SJSA1 (cell line): ENCODE measurements at regions not wholly inside any gene's neighbourhood (a gene's known extent, or its start where the extent isn't known, plus 50 kb on each side); places are given as distances from the start of the nearest gene placed in this dataset.
"Not testable (repeated sequence)": the region's sequence is repeated elsewhere in the genome, so short reads cannot be mapped to it uniquely, and the experiment has no call there.

Experiments
- DNase-seq, 2 experiments: peaks; one replicate each; pipeline ENCODE4 v3.0.0-alpha.2; 2015 to 2020; ENCODE audit warnings: low spot score in 2 of 2, low read depth in 1 of 2
- H3K27ac ChIP-seq: fragments of 250-450 bp; sonication (Bioruptor Pico); 2 replicates; pipeline ENCODE4 v1.5.1; 2020; ENCODE audit warnings: mild to moderate bottlenecking, moderate library complexity
- H3K27me3 ChIP-seq: fragments of 250-450 bp; sonication (Bioruptor Pico); replicated peaks from 2 replicates; pipeline ENCODE4 v1.5.1; 2020; ENCODE audit warnings: mild to moderate bottlenecking, moderate library complexity
- H3K36me3 ChIP-seq: fragments of 250-450 bp; sonication (Bioruptor Pico); 2 replicates; pipeline ENCODE4 v1.5.1; 2020; ENCODE audit warnings: mild to moderate bottlenecking
- H3K4me1 ChIP-seq: fragments of 250-450 bp; sonication (Bioruptor Pico); replicated peaks from 2 replicates; pipeline ENCODE4 v1.6.1; 2021; ENCODE audit warnings: mild to moderate bottlenecking
- H3K4me3 ChIP-seq: fragments of 250-450 bp; sonication (Bioruptor Pico); 2 replicates; pipeline ENCODE4 v1.5.1; 2020; ENCODE audit warnings: mild to moderate bottlenecking
- H3K9me3 ChIP-seq: fragments of 250-450 bp; sonication (Bioruptor Pico); replicated peaks from 2 replicates; pipeline ENCODE4 v1.5.1; 2020; ENCODE audit warnings: mild to moderate bottlenecking

DNA sequence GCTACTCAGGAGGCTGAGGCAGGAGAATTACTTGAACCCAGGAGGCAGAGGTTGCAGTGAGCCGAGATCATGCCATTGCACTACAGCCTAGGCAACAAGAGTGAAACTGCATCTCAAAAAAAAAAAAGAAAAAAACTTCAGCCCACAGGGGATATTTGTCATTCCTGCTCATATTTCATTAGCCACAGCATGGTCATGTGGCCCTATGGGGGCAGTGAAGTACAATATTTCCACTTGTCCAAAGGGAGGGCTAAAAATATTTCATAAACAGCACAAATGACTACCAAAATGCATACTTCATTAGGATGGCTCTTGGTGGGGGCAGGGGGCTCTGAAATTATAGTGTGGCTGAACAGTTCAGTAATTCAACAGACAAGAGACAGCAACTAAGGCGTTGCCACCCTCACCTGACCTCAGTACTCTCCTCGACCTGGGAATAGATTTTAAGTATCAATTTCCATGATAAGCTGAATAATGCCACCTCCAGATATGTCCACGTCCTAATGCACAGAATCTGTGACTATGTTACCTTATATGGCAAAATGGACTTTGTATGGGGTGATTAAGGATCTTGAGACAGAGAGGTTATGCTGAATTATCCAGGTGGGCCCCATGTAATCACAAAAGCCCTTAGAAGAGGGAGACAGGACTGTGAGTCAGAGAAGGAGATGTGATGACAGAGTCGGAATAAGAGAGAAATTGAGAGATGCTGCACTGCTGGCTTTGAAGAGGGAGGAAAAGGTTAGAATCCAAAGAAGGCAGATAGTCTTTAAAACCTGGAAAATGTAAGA is 158.2 kb upstream of the CRIM1 start:
- Histone ChIP-seq H3K27ac (no peak overlapping the region), H3K9me3 (no peaks in the 10 kb centered on the region), H3K27me3 (0 out of 2 replicates have a peak, but pooled peaks cover 3% of the 10 kb centered on the region), H3K4me1 (no peaks in the 10 kb centered on the region), H3K36me3 (no peaks in the 10 kb centered on the region), H3K4me3 (no peak overlapping the region)
- no peak for DNase-seq

- DNase-seq, result no peak
- no peak overlapping the region for H3K4me3 ChIP-seq
- no peaks in the 10 kb centered on the region for H3K4me1 ChIP-seq
- peaks cover 3% of the 10 kb centered on the region; the same call in 1 of the 2 replicates for H3K27me3 ChIP-seq
- H3K36me3 ChIP-seq, result no peaks in the 10 kb centered on the region
- no peak overlapping the region for H3K27ac ChIP-seq
- no peaks in the 10 kb centered on the region; the same call in 1 of the 2 replicates for H3K9me3 ChIP-seq
Observed at GRCh38 chr2:36193680-36194079, 161.9 kb upstream of the CRIM1 start.

DNA sequence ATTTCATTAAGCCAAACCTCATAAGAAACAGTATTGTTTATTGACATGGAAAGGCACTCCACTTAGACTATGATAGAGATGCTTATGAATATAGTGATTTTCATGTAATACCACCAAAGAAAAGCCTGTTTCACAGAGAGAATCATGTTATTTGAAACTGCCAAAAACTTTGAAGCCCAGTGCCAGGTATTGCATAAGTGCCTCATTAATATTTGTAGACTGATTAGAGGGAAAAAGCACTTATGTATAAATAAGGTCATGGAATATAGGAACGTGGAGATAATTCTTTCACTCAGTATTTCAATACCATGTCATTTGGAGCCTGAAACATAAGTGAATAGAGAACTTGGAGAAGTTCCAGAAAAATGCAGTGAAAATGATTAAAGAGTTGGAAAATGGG is 162.6 kb upstream of the CRIM1 start:
- no peaks in the 10 kb centered on the region for H3K36me3 ChIP-seq
- no peak for DNase-seq
- H3K9me3 ChIP-seq, result no peaks in the 10 kb centered on the region; the same call in 1 of the 2 replicates
- H3K4me3 ChIP-seq, result no peak overlapping the region
- no peak overlapping the region for H3K27ac ChIP-seq
- H3K4me1 ChIP-seq, result no peaks in the 10 kb centered on the region
- H3K27me3 ChIP-seq, result peaks cover 3% of the 10 kb centered on the region; the same call in 1 of the 2 replicates

- H3K4me3 ChIP-seq, result no peak overlapping the region
- H3K27me3 ChIP-seq, result peaks cover 3% of the 10 kb centered on the region; the same call in 1 of the 2 replicates
- no peaks in the 10 kb centered on the region for H3K36me3 ChIP-seq
- H3K9me3 ChIP-seq, result no peaks in the 10 kb centered on the region; the same call in 1 of the 2 replicates
- no peak overlapping the region for H3K27ac ChIP-seq
- H3K4me1 ChIP-seq, result no peaks in the 10 kb centered on the region
- no peak for DNase-seq
Observed at GRCh38 chr2:36190097-36190496, 165.5 kb upstream of the CRIM1 start.

- H3K36me3 ChIP-seq, result no peaks in the 10 kb centered on the region
- H3K27me3 ChIP-seq, result no peaks in the 10 kb centered on the region
- H3K27ac ChIP-seq, result no peak overlapping the region
- H3K9me3 ChIP-seq, result no peaks in the 10 kb centered on the region
- no peaks in the 10 kb centered on the region for H3K4me1 ChIP-seq
- no peak for DNase-seq
- H3K4me3 ChIP-seq, result no peak overlapping the region
Observed at GRCh38 chr2:36185624-36186023, 170.0 kb upstream of the CRIM1 start.

DNA sequence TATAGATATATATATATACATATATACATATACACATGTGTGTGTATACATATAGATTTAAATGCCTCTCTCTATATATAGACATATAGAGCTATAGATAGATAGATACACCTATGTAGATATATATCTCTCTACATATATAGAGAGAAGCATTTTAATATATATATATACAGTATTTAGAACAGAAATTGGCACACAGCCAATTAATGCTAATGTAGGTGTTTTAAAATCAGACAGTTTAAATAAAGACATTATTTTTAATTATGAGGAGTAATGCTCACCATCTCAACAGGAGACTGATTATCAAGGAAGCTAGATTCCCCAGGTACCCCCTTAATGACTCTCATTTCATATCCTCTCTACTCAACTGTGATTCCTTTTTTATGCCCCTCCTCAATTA is 170.7 kb upstream of the CRIM1 start:
- DNase-seq, result no peak
- H3K4me1 ChIP-seq, result no peaks in the 10 kb centered on the region
- no peaks in the 10 kb centered on the region for H3K9me3 ChIP-seq
- H3K27ac ChIP-seq, result no peak overlapping the region
- no peaks in the 10 kb centered on the region for H3K27me3 ChIP-seq
- H3K4me3 ChIP-seq, result no peak overlapping the region
- no peaks in the 10 kb centered on the region for H3K36me3 ChIP-seq

- H3K4me1 ChIP-seq, H3K4me3 ChIP-seq, DNase-seq, H3K27me3 ChIP-seq, H3K27ac ChIP-seq, H3K9me3 ChIP-seq, H3K36me3 ChIP-seq: not testable (repeated sequence)
Observed at GRCh38 chr2:36180789-36181482, 174.6 kb upstream of the CRIM1 start.

DNA sequence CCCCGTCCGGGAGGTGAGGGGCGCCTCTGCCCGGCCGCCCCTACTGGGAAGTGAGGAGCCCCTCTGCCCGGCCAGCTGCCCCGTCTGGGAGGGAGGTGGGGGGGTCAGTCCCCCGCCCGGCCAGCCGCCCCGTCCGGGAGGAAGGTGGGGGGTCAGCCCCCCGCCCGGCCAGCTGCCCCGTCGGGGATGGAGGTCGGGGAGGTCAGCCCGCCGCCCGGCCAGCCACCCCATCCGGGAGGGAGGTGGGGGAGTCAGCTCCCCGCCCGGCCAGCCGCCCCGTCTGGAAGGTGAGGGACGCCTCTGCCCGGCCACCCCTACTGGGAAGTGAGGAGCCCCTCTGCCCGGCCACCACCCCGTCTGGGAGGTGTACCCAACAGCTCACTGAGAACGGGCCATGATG is 175.3 kb upstream of the CRIM1 start:
- H3K9me3 ChIP-seq, H3K27me3 ChIP-seq, H3K36me3 ChIP-seq: not testable (repeated sequence)

GRCh38 chr2:36179668-36180269 is 175.8 kb upstream of the CRIM1 start:
- not testable (repeated sequence) for H3K9me3 ChIP-seq, H3K27ac ChIP-seq, H3K4me3 ChIP-seq, H3K36me3 ChIP-seq, H3K4me1 ChIP-seq, DNase-seq, H3K27me3 ChIP-seq

More for the DNA sequence above, 175.3 kb upstream of the CRIM1 start:
- not testable (repeated sequence) for H3K27ac ChIP-seq, DNase-seq, H3K4me1 ChIP-seq, H3K4me3 ChIP-seq

- DNase-seq, result no peak
Observed at GRCh38 chr2:36178384-36178783, 177.2 kb upstream of the CRIM1 start.

GRCh38 chr2:36177282-36177681 is 178.3 kb upstream of the CRIM1 start:
- Histone ChIP-seq H3K9me3 (no peaks in the 10 kb centered on the region), H3K27me3 (0 out of 2 replicates have a peak, but pooled peaks cover 16% of the 10 kb centered on the region), H3K36me3 (no peaks in the 10 kb centered on the region), H3K4me1 (no peaks in the 10 kb centered on the region), H3K27ac (no peak overlapping the region), H3K4me3 (no peak overlapping the region)
- DNase-seq, result no peak

More at GRCh38 chr2:36178384-36178783, 177.2 kb upstream of the CRIM1 start:
- H3K36me3 ChIP-seq, result no peaks in the 10 kb centered on the region
- H3K4me3 ChIP-seq, result no peak overlapping the region
- H3K27me3 ChIP-seq, result 0 out of 2 replicates have a peak, but pooled peaks cover 11% of the 10 kb centered on the region
- H3K9me3 ChIP-seq, result no peaks in the 10 kb centered on the region
- H3K4me1 ChIP-seq, result no peaks in the 10 kb centered on the region
- H3K27ac ChIP-seq, result no peak overlapping the region

- H3K36me3 ChIP-seq, result no peaks in the 10 kb centered on the region
- H3K9me3 ChIP-seq, result no peaks in the 10 kb centered on the region
- 0 out of 2 replicates have a peak, but pooled peaks cover 16% of the 10 kb centered on the region for H3K27me3 ChIP-seq
- no peak overlapping the region for H3K4me3 ChIP-seq
- no peak overlapping the region for H3K27ac ChIP-seq
- no peaks in the 10 kb centered on the region for H3K4me1 ChIP-seq
- no peak for DNase-seq
Observed at GRCh38 chr2:36174920-36175319, 180.7 kb upstream of the CRIM1 start.

GRCh38 chr2:36173760-36174404 is 181.7 kb upstream of the CRIM1 start:
- H3K4me3 ChIP-seq, result no peak overlapping the region
- no peak overlapping the region for H3K27ac ChIP-seq
- H3K9me3 ChIP-seq, result no peaks in the 10 kb centered on the region
- no peak for DNase-seq
- H3K36me3 ChIP-seq, result no peaks in the 10 kb centered on the region
- H3K4me1 ChIP-seq, result no peaks in the 10 kb centered on the region
- 0 out of 2 replicates have a peak, but pooled peaks cover 16% of the 10 kb centered on the region for H3K27me3 ChIP-seq
